SKM-1 (cell line): ENCODE measurements at regions not wholly inside any gene's neighbourhood (a gene's known extent, or its start where the extent isn't known, plus 50 kb on each side); places are given as distances from the start of the nearest gene placed in this dataset.

Source experiments
- DNase-seq: peaks from one replicate; lab custom pipeline; 2025; ENCODE audit not compliant: unreplicated experiment; lab: John Stamatoyannopoulos, UW

DNA sequence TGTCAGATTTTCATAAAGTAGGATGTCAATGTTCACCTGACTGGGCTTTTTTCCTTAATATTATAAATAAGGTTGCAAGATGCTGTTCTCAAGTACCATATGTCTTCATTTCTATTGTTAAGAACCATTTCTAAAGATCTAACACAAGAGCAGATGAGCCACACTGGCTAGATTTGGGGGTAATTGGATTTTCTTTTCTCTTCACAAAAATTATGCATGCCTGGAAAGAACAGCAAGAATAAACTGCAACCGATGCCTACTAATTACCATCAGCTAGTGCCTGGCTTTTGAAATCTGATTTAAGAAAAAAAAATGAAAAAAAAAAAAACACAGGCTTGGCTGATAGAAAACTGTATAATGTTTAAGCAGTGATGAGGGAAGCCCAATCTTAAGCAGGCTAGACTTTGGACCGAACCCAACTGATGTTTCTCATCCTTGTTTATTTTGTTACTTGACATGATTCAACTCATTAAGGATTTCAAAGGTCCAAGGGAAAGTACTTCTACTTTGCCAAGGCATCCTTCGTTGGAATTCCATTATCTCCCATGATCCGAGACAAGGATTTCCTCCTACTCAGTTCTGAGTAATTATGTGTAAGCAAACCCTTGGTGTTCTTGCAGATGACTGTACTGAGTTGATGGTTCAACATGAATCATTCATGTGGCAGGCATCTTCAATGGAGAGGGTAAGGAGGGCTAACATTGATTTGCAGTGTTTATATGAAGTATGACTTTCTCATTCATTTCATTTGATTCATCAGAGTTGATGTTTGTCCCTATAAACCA lies 300.5 kb downstream of the SPRY2 start:
- no peak for DNase-seq

DNA sequence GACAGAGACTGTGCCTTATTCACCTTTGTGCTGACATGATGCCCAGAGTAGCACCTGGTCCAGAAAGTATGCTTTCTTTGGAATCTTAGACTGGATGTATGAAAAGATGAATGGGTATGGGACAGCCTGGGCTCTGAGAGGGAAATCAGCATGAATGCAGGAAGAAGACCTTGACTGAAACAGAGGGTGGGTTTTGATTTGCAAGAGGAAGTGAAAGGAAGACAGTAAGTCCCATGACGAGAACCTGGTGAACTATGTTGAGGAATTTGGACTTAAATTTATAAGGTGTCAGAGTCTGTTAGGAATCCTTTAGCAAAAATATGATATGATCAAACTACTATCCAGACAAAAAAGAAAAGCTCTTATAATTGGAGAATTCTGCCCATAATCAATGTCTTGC lies 301.9 kb downstream of the SPRY2 start:
- DNase-seq, result no peak

DNA sequence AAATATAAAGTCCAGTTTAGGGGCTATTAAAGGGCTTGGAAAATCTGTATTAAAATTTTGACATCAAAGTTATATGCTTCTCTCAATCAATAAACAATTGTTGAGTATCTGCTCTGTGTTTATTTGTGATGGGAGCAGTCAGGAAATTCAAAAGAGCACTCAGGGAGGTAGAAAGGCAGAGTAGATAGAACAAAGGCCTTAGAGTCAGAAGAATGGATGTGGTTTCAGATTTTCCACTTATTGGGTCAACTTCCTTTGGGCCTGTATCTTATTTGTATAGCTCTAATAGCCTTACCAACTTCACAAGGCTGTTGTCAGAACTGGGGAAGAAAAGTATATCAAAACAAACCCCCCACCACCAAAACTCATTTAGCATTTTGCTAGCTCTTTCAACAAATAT lies 302.6 kb downstream of the SPRY2 start:
- DNase-seq, result no peak

DNA sequence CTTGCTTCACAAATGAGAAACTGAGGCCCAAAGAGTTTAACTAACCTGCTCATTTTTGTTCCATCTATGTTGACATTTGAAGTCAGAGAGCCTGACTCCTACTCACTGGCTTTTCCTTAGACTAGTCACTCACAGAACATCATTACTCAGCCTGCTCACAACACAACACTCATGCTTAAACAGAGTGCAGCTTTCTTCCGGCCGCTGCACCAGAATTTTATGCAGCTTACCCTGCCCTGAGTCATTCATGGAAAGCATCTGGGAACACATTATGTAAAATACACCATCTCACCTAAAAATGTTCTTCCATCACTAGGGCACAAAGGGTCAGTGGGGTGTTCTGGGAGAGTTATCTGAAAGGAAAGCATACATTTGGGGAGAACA lies 303.4 kb downstream of the SPRY2 start:
- no peak for DNase-seq

DNA sequence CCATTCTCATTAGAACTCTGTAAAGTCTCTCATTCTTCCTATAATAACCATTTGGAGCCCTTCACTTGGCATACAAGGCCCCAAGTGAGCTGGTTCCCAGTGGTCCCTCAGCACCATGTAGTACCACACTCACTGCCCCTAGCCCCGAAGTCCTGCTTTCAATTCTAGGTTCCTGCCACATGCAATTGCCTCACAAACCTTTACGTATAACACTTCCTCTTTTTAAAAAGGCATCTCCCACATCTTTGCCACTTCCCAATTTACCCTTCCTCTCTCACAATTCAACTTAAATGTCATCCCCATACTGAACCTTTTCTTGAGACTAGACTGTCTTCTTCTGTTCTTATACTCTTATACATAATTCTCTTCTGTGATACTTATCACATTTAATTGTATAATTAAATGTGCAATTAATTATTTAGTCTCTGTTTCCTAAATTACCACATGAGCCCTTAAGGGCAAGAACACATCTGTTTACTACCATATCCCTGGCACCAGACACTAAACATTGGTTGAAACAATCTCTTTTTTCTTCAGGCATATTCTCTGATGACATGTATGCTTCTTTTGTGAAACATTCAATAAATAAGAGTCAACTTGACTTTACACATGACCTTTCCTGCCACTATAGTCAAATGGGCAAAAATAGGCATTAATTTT lies 304.0 kb downstream of the SPRY2 start:
- DNase-seq, result peak; percentile 91

DNA sequence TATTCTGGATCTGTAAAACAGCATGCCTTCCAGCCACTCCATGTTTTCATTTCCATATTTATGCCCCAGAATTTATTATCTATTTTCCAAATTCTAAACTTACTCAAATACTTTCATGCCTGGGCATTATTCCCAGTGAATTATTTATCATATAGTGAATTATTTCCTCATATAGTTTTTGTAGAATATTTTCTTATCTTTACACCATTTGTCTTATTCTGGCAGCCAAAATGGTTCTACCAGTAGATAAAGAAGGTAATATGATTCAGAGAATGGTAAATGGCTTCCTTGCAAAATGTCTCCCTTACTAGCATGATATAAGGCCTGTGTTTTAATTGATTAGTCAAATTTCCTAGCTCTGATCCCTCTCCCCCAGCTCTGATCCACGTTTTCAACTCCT lies 305.8 kb downstream of the SPRY2 start:
- no peak for DNase-seq

DNA sequence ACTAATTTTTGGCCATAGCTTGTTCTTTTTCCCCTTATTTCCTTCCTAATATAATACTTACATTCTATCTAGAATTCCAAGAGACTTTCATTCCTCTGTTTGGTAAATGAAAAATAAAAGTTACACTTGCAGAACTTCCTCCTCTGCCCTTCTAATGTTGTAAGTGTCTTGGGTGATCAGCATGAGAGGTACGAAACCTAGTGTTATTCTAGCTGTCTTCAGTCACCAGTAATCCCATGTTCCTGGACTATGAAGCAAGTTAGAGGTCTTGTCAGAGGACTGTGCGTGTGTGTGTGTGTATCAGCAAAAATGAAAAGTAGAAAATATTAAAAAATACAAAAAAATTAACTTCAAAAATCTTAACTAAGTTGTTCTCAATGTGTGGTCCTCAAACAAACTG lies 307.0 kb downstream of the SPRY2 start:
- no peak for DNase-seq

DNA sequence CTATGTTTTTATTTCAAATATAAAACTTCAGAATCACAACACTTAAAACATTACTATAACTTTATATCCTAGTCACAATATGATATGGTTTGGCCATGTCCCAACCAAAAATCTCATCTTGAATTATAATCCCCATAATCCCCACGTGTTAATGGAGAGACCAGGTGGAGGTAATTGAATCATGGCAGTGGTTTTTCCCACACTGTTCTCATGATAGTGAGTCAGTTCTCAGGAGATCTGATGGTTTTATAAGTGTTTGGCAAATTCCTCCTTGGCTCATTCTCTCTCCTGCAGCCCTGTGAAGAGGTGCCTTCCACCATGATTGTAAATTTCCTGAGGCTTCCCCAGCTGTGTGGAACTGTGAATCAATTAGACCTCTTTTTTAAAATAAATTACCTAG lies 307.6 kb downstream of the SPRY2 start:
- no peak for DNase-seq

DNA sequence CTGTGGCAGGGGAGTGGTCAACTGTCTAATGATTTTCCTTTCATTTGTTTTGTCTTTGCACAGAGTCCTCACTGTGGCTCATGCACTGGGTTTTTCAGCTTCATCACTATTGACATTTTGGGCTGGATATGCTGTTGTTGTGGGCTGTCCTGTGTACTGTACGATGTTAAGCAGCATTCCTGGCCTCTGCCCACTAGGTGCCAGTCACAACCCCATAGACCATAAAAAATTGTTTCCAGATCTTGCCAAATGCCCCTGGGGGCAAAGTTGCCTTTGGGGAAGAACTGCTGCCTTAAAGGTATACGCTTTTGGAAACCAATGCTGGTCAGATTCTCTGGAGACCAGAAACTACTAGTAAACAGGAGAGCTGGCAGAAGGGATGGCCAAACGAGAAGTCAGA lies 310.4 kb downstream of the SPRY2 start:
- DNase-seq, result no peak

DNA sequence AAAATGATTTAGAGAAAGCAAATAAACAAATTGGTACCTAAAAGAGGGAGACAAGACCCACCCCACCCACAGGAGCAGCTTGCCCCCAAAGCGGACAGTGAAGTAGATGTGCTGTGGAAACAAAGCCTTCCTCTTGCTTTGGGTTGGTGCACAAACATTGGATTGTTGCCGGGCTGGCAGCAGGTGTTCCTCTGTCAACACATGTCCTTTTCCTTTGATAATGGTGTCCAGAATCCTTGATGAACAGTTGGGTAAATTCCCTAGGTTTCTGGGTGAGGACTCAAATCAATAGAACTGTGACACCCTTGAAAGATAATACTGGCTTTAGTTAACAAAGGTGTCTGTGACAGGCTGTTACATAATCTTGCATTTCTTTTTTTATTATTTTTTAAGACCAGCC lies 311.8 kb downstream of the SPRY2 start:
- DNase-seq, result no peak

DNA sequence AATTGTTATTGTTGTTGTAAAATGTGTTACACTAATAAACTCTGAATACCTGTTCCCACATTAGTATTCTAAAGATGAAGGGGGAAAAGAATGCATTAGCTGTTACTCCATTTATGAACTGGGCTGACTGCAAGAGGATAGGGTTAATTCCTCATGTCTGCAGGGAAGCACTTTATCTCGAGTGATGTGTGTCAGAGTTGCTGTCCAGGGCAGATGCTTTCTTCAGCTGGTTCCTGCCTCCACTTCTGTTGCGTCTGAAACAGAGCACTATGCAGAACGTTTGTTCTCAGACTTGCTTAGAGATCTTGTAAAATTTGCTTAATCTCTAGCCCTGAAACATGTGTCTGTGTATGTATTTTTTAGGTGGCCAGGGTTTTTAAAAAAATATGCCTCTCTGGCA lies 318.8 kb downstream of the SPRY2 start:
- DNase-seq, result no peak

DNA sequence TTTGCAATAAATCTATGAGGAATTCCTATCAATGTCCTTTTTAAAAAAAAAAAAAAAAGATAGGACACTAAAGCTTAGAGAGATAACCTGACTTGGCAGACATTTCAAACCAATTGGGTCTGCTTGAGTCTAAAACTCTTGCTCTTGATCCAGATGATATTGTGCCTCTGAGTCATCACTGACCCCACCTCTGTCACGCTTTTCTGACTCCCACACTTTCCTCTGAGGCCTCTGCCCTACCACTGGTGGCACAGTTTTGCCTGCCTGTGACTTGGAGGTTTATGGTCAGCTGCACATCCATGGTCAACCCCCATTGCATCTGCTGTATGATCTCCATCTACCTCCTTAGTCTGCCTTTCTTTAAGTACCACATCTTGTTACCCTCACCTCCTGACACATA lies 328.7 kb downstream of the SPRY2 start:
- DNase-seq, result no peak

DNA sequence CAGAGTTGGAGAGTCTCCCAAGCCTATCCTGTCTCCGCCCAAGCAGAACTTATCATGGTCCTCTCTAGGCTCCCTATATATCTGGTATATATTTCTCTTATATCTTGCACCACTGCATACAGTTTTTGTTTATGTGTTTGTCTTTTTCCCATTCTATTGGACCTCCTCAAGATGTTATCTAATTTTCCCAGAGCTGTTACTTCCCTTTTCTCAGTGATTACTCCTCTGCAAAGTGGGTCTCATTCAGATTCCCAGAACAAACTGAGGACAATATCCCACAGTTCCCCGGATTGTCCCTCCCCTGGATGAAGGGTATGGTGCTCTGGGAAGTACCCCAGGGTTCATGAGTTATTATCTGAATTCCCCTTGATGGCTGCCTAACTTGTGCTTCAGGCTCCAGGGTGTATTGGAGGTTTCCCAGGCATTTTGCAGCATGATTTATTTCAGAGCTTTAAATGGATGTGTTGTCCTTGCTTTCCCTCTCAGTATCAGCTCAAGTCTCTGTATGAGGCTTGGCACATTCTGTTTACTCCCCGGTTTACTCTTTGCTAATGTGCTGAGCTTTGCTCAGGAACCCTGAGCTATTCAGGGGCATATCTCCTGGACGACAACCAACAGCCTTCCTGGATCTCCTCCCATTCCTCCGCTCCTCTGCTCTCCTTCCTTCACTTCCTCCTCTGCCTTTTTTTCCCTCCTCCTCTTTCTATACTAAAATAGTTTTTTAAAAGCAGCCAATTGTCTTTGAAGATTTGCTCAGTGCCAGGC lies 329.3 kb downstream of the SPRY2 start:
- no peak for DNase-seq

DNA sequence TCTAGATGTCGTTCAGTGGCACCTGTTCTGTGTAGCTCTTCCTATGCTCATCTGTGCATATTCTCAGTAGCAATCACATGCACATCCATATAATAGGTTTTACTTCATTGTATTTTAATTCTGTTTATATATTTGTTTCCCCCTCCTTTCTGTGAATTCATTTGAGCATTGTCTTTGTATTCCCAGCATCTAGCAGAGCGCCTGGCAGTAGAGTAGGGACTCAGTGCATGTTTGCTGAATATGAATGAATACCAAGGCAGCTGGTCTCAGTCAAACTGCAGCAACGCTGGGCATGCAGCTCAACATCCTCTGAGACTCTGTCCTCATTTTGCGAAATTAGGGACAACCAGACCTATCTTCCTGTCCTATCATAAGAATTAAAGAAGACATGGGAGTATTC lies 330.1 kb downstream of the SPRY2 start:
- DNase-seq, result no peak

DNA sequence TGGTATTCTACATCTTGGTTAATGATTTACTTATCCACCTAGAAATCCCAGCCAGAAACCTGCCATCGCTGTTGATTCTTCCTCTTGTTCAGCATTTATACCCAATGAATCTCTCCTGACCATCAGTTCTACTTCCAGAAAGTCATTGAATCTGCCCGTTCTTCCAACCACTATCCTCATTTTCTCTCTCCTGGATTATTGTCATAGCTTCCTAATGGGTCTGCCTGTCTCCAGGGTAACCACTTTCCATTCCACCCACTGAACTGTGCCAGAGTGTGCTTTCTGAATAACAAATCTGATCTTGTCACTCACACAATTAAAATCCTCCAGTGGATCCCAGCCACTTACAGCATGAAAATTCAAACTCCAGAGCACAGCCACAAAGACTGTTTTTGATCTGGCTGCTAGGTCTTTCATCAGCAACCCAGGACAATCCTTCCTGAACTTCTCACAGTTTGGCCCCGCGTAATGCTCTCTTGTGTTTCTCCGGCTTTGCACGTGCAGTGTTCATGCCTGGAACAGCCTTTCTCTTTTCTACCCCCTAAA lies 330.6 kb downstream of the SPRY2 start:
- no peak for DNase-seq

DNA sequence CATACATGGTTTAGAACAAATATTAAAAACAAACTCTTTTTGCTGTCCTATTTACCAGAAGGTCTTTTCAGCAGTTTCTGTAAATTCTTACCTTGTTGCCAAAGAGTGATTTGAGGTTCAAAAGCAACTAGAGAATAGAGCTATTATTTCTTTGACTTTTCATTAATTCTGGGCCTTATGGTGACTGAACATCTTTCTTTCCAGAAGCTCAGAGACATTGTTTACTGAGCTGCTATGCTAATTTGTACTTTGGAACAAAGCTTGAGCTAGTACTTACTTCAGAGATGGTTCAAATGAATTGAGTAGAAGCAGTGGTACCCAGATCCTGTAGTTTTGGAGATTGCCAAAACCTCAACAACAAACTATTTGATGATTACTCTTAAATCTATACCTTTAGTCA lies 331.2 kb downstream of the SPRY2 start:
- no peak for DNase-seq

DNA sequence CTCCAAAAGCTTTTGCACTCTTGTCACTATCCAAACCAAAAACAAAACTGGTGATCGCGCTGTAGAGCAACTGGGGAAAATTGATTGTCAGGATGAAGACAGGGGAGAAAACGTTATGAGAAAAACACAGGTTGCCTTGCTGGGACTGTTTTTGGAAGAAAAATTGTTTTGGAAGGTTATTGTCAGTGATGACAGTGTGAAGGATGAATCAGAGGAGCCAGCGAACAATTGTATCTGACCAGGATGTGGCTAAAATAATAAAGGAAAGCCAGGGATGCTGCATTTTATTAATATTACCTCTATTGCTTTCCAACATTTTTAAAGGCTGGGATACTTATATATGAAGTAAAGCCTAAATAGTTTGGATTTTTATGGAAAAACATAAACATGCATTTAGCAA lies 334.0 kb downstream of the SPRY2 start:
- no peak for DNase-seq

DNA sequence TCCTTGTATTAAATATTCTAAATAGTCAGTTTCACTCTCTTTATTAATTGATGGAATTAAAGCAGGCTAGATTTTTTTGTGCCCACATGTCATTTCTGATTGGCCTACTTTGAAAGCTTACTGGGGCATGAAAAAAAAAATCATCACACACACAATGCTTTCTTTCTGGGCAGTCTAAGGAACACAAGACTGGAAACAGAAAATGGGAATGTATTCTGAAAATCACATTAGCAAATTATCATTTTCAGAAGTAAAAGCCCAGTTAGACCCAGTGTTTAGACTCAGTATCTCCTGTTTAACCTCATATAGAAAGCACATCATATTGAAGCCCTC lies 339.4 kb downstream of the SPRY2 start:
- DNase-seq, result no peak

DNA sequence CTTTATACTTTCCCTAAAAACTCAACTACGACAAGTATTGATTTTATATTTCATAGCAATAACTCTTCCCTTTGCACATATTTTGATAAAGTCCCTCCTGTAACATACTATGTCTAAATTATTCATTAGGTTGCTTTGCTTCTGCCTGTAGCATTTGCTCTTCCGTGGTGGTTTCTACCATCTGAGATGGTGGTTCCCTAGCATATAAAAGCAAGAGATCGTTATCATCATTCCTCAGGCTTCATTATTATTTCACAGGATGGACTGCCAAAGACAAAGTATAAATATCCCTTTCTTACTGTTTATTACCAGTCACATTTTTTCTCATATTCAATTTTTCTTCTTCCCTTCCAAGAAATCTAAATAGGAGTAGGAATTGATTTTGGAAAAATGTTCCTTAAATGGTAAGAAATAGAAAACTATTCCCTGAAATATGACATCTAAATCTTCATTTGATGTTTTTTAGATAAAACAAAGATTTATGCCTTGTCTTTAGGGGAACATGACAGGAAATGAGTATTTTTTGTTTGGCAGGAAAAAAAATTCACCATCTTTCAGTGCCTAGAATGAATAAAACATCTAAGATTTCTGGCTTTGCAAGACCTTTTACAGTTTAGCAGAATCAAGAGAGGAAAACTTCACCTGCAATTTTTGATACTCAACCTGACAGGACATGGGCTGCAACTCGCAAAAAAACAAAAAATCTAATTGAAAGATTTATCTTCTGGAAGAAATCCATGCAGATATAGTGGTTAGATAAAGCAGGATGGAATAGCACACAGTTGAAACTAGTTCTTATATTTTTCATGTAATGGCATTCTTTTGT lies 340.0 kb downstream of the SPRY2 start:
- DNase-seq, result no peak

DNA sequence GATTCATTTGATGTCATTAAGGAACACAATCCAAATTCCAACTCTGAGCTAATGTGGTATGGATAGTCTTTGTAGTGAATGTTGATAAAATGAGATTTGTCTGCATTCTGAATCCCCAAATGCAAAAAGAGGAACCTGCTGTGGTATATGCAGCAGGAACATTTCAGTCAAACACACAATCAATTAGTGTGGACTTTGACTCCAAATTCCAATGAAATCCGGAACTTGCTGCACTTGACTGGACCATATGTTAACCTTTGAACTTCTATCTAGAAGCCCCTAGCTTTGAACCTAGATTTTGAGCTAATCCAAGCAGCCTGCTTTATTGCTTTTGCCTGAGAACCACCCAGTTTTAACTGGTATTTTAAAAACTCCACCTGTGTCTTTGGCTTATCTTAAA lies 341.3 kb downstream of the SPRY2 start:
- no peak for DNase-seq

DNA sequence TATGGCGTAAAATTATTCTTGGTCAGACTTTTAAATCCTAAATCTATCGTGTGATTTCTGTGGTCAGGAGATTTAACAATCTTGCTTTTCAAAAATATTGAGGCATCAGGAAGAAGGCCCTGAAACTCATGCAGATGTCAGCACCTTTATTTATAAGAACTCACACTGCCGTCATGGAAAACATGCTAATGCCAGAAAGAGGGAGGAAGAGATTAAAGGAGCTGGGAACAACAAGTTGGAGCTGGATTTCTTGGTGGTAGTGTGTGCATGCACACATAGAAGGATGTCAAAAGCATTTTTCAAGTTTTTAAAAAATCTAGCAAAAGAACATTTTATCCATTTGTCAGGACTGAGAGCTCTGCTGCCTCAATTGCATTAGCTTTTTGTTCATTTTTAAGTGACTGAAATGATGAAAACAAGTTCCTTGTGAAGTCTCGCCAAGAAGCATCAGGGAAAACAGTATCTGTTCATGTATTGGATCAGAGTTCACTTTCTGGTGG lies 342.5 kb downstream of the SPRY2 start:
- DNase-seq, result no peak
